Transverse colon (tissue), 3 donors: ENCODE measurements at regions not wholly inside any gene's neighbourhood (a gene's known extent, or its start where the extent isn't known, plus 50 kb on each side); places are given as distances from the start of the nearest gene placed in this dataset.

ENCODE experiments used
- EP300 ChIP-seq: sonication (generic); formaldehyde crosslinking; IDR thresholded peaks from one replicate; pipeline ENCODE4 v1.6.1; 2017; ENCODE audit warnings: antibody characterized with exemption, low read depth
- POLR2A ChIP-seq: fragments of 450-650 bp; IDR thresholded peaks from one replicate; pipeline ENCODE4 v1.6.1; 2016; ENCODE audit warnings: antibody characterized with exemption, mild to moderate bottlenecking, moderate library complexity
- TF ChIP-seq, protein P1 (sequence below), 5 experiments: fragments of 200-600 bp in 3 of 5; fragments of 450-650 bp in 2 of 5; sonication (generic) in 3 of 5; IDR thresholded peaks; 1 replicate in 2 of 5; 2 replicates in 3 of 5; pipeline ENCODE4 v1.5.1; 2016 to 2017; ENCODE audit warnings: antibody characterized with exemption in 5 of 5, inconsistent platforms in 3 of 5, mild to moderate bottlenecking in 2 of 5, moderate library complexity in 1 of 5

DNA sequence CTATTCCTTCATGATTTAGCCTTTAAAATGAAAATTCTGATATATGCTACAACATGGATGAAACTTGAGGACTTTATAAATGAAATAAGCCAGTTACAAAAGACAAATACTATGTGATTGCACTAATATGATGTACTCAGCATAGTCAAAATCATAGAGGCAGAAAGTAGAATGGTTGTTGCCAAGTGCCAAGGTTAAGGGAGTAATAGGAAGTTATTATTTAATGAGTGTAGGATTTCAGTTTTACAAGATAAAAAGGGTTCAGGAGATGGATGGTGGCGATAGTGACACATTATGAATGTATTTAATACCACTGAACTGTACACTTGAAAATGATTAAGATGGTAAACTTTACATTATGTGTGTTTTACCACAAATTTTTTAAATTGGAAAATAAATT lies 73.1 kb upstream of the FMN2 start:
- TF ChIP-seq, protein P1, sequence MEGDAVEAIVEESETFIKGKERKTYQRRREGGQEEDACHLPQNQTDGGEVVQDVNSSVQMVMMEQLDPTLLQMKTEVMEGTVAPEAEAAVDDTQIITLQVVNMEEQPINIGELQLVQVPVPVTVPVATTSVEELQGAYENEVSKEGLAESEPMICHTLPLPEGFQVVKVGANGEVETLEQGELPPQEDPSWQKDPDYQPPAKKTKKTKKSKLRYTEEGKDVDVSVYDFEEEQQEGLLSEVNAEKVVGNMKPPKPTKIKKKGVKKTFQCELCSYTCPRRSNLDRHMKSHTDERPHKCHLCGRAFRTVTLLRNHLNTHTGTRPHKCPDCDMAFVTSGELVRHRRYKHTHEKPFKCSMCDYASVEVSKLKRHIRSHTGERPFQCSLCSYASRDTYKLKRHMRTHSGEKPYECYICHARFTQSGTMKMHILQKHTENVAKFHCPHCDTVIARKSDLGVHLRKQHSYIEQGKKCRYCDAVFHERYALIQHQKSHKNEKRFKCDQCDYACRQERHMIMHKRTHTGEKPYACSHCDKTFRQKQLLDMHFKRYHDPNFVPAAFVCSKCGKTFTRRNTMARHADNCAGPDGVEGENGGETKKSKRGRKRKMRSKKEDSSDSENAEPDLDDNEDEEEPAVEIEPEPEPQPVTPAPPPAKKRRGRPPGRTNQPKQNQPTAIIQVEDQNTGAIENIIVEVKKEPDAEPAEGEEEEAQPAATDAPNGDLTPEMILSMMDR (IDR thresholded peaks at IDR 0.05) = no peak
- TF ChIP-seq POLR2A (no peak), EP300 (no peak)
